Ecto neural progenitor cell (in vitro differentiated cells): ENCODE measurements at regions not wholly inside any gene's neighbourhood (a gene's known extent, or its start where the extent isn't known, plus 50 kb on each side); places are given as distances from the start of the nearest gene placed in this dataset.
A peak's percentile ranks its signal among the peaks of the same experiment; 100 is the strongest.

Experiments used
- DNase-seq: peaks from one replicate; pipeline ENCODE4 v3.0.0-alpha.2; 2018; ENCODE audit warnings: low spot score

DNA sequence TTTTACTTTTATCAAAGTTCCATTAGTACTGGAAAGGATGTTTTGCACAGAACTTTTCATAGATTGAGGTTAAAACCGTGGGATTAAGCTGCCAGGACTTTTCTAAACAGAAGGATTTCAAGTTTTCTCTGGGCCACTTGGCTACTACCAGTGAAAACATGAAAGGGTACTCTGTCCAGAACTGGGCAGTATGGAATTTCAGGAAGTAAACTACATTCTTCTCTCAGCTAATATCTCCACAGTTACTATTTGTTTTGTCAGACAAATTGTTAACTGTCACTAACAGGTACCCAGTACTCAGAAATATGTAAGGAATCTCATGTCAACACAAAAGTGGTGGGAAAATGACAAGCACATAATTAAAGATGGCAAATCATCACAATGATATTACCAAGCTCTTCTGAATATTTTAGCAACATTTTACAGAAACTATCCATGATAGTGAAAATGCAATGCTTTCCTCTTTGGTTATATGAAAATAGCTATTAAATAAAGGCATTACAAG lies 454.4 kb downstream of the C4orf33 start:
- no peak for DNase-seq

DNA sequence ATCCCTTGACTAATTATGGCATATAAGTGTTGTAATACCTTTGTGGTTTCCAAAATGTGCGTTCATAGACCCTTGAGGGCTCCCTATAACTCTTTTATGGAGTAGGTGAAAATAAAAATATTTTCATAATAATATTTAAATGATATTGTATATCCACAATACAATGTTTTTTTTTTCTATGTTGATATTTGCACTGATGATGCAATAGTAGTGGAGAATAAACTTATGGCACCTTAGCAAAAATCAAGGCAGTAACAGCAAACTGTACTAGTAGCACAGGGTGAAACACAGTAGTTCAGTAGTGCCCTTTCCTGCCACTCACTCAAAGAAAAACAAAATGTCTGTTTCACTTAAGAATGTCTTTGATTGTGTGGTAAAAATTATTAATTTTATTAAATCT lies 465.3 kb downstream of the C4orf33 start:
- DNase-seq: no peak

DNA sequence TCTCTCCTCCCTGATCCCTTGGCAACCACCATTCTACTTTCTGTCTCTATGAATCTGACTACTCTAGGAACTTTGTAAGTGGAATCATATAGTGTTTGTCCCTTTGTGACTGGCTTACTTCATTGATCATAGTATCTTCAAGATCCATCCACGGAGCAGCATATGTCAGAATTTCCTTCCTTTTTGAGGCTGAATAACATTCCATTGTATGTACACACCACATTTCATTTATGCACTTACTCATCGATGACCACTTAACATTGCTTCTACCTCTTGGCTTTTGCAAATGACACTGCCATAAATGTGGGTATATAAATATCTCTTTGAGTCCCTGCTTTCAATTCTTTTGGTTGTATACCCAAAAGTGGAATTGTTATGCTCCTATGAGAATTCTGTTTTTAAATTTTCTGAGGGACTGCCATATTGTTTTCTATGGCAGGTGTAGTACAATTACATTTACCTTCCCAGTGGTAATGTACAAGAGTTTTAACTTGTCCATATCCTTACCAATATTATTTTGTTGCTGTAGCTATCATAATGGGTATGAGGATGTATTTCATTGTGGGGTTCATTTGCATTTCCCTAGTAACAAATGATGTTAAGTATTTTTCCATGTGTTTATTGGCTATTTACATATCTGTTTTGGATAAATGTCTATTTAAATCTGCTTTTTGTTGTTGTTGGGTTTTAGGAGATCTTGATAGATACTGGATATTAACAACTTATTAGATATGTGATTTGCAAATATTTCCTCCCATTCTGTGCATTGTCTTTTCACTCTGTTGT lies 466.1 kb downstream of the C4orf33 start:
- no peak for DNase-seq

DNA sequence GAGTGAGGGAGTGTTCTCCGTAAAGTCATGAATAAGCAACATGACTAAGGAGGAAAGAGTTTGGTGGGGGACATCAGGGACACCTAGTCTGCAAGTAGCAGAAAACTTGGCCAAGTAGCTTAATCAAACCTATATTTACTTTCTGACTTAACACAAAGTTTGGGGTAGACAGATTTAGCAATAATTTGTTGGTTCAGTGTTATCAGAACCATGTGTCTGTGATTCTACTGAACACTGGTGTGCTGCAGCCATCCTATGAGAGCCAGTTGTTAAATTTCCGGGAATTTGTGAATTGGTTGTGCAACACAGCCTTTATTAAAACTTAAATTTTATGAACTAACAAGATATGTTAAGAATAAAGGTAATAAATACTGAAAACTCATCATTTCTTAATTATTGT lies 469.3 kb downstream of the C4orf33 start:
- DNase-seq: no peak

DNA sequence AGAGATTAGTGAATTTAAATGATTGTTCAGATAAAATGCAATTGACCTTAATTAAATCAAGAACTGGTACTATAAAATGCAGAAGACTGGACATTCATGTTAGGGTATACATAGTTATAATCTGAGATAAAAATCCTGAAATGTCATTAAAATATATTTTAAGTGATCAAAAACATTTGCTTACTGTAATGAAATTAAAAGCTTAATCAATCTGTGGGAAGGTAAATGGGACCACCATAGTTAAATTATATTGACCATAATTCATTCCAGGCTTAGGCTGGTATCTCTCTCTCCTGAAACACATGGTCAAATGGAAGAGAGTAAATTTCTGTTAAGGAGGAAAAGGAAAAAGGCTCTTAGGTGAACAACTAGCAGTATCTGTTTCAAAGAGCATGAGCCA lies 474.4 kb downstream of the C4orf33 start:
- no peak for DNase-seq

DNA sequence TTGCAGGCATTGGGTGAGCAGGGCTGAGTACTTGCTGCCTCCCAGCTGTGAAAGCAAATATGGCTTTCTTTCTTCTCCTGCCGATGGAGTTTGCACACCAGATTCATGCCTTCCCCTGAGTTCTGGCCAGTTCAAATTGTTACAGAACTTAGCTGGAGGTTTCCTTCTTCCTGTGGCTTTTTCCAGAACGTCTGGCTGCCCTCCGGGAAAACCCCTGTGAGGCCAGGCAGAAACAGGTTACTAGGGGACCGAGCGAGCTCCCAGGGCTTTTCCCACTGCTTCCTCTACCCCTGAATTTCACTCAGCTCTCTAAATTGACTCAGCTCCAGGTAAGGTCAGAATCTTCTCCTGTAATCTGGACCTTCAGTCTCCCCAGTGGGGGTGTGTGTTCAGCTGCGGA lies 482.4 kb downstream of the C4orf33 start:
- no peak for DNase-seq

DNA sequence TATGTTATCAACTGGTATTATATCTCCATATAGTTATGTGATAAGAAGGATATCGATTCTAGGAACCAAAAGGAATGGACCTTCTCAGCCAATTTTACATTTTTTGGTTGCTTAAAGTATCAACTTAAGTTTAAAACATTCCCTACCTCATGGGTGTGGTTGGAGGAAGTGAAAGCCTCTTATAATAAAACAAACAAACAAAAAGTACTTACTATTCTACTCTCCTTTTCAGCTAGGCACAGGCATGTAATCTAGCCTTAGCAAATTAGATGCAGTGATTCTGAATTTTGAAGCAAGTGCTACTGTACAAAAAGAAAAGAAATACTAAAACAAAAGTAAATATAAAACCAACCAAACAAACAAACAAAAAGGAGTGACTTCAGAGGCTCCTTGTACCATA lies 485.4 kb downstream of the C4orf33 start:
- no peak for DNase-seq

DNA sequence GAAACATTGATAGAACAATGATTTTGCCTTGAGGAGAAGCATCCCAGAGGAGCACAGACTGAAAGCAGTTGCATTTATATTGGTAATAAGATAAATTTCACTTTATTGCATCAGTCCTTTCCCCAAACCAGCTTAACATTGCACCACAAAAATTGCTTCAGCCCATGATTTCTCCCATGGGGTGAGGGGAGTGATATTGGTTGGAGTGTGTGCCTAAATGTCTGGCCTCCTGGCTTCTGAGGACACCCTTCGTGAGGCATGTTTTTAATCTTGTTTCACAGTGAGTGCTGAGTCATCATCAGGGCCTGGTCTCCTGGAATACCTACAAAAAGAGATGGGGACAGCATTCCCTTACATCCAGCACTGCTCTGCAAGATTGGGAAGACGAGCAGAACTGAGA lies 487.9 kb downstream of the C4orf33 start:
- DNase-seq: no peak

DNA sequence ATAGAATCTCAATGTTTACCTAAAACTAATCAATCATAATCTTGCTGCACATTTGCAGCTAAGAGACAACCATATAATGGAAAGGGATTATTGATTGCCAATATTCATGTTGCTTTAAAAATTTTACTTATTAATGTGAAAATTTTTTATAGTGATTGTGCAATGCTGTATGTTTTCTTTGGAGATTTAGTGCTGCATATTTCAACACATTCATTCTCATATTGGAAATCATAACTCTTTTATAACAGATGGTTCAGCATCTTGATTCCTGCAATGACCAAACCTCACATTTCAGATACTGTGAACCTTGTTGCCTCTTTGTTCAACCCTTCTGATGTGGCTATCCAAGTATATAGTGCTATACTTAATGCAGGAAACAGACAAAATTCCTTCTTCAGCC lies 502.6 kb downstream of the C4orf33 start:
- DNase-seq: no peak

DNA sequence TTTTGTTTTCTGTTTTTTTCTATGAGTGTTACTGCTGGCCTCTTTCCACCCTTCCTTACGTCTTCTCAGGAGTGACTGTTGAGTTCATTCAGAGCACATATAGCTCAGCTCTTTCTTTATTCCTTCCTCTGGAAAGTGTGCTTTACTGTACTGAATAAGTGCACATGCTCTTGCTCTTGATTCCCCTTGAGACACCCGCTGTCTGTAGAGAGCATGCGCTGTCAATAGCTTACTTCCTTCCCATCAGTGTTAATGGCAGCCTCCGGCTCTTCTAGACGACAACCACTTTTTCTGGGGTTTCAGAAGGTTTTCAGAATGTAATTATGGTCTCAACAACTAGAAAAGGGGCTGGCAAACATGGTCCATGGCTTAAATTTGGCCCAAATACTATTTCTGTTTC lies 504.9 kb downstream of the C4orf33 start:
- DNase-seq: no peak

DNA sequence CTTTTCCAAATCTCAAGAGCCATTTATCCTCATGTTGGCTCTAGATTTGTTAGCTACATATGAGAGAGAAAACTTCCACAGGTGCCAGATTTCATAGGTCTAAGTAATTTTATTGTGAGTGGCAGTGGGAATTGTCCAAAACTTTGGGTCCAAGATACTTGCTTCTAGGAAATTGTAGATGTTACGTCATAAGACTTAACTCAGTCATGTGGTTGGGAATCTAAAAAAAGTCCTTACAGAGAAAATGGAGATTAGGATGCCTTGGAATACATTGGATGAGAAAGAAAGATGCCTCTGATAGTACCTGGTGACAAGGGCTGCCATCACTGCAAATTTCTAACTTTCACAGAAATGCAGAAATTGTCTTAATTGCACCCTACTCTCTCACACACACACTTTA lies 506.5 kb downstream of the C4orf33 start:
- DNase-seq: no peak

DNA sequence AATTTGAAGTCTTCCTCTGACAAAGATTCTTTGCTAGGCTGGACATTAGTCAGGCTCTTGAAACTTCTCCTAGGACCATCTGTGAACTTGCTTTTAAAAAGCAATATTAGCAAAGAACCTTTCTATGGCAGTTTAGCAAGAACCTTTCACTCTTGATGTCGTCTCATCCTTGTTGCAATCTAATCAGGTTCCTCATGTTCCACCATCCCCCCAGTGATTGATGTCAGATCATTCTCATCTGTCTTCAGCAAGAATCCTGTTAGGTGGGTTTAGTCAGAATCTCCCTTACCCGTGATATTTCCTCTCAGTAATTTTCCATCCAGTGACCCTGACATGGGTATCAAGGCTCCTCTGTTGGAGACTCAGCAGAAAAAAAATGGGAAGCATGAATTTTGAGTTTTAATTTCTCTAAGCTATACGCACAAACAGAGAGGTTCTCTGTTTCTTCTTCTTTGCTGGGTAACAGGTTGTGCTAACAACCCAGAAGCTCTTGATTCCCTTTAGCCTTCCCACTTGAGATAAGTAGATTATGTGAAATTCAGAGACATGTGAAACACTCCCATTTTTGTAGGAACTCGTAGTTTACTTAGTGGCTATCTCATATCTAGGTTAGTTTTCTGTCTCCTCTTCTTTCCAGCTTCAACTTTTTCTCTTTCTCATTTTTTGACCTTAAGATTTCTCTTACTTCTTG lies 507.4 kb downstream of the C4orf33 start:
- DNase-seq: no peak

DNA sequence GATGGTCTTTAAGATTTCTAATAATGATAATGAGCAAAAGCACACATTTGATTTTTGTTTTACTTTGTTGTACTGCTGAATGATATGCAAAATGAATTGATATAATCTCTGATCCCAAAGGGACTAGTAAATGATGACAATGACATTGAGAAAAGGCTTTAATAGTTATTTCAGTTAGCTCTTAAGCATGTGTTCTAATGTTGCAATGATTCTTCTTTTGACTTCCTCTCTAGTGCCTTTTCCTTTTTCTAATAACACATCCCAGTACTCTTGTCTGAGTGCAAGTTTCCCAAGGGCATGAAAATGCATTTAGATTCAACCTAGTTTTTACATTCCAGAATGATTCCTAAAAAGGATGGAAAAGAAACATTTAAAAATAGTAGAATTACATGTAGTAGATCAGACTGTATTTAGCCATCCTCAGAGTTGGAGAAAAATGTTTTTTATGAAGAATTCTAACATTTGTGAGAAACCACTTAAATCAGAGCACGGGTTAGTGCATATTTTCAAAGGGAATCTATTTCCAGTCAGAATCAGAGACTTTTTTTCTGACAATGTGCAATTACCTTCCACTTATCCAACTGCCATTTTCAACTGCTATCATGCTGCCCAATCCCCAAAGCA lies 508.8 kb downstream of the C4orf33 start:
- no peak for DNase-seq

DNA sequence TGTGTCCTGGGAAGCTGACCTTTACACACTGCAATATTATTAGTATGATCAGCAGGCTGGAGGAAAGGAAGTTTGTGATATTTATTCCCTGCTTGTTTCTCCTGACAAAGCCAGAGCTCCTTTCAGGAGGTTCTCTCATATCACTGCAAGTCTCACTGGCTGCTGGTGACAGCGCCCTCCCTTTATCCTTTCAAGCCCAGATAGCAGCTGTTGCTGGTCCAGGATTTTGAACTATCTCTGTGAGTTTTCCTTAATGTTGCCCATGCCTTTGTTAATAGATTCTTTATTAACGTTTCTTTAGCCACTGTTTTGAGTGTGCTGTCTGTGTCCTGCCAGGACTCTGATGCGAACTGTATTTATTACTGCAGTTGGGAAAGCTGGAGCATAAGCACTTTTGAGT lies 518.7 kb downstream of the C4orf33 start:
- DNase-seq: no peak

DNA sequence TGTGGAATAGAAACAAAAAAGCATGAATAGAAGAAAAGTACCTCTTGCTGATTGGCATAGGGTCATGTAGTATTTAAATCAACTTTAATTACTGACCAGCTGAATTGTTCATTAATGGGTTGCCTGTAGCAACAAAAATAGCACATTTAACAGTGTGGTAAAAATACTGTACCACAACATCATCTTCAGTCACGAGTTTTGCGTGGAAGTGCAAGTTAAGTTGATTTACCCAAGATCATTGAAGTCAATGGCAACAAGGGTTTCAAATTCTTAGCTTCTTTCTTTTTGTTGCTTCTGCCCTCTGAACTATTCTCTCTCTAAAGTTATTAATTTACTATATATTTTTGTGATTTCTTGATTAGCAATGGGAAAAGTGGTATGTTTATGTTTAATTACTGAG lies 526.6 kb downstream of the C4orf33 start:
- DNase-seq: no peak

DNA sequence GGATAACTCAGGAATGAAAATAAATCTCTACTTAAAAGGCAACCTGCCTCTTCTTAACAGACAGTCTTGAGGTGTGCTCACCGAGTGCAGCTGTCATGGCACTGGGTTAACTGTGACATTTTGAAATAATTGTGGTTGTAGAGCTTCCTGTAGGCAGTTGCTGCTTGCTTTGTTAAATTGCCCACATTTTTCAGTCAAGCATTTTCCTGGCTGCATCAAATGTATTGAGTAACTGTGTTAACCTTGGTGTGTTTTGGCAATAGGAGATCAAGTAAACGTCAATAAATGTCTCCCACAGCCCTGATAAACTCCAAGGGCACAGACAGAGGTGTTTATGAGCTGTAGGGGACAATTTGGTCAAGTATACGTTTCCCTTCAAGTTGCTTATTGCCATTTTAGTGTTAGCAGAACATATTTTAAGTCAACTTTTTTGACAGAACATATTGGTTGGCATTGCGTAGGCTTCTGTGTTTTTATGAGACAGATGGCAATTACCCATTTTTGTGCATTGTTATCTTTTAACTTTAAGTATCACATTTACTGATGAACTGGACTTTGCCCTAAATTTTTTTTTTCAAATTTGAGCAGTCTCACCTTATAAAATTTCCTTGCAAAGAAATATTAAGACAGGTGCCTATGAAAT lies 527.4 kb downstream of the C4orf33 start:
- no peak for DNase-seq

DNA sequence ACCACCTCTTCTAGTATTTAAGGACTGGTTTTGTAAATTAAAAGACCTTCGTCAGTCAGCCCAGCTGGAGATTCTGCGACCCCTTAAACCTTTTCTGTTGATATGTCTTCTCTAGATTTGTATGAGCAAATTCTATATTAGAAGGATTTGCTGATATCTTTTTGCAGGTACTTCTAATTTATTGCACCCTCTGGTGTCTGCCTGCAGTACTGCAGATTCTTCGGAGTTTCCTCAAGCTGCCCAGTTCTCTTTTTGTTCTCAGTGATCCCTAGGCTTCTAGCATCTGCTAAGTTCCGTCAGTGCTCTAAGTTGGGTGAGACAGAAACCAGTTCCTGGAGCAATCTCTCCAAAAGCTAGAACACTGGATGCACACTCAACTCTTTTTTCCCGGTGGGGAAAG lies 545.2 kb downstream of the C4orf33 start:
- peak; percentile 46 for DNase-seq

DNA sequence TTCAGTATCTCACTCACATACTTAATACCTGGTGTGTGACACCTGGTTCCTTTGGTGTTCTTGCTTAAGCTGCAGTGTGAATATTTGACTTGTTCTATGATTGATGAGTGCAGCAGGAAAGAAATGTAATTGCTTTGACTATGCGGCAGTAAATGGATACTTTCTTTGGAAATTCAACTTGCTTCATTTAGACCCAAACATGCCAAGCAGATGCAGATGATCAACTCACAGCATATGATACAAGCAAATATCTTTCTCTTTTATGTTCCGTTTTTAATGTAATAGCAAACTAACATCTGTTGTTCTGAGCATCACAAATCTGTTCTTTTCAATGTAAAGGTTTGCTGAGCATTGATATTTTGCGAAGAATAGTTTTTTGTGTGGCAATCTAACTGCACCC lies 549.5 kb downstream of the C4orf33 start:
- DNase-seq: no peak

DNA sequence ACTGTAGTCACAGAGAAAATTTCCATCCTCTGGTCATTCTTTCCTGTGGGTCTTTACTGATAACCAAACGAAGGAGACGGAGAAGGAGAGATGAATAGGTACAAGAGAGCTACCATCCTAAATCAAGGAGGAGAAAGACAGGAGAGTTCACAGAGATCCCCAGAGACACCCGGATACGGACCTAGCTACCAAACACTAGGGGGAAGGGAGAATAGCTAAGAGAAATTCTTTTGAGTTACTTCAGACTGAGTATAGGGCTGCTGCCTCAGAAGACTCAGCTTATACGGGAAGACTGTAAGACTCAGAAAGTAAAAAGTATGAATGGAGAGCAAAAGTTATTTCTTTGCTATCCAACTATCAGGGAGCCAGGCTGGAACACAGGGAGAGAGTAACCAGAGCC lies 572.1 kb downstream of the C4orf33 start:
- DNase-seq: no peak

DNA sequence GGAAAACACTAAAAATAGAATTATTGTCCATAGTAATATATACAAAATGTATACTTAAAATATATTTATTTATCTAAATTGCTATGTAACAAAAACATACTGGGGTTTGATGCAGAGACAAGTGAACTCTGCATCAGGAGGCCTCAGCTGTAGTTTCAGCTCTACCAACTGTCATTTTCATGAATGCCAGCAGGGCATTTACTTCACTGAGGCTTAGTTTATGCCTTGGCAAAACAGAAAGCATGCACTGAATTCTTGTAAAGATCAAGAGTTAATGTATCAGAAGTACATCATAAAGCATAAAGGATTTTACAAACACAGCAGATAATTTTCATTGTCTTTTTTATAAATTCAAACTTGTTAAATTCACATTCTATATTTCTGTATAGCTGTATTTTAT lies 577.0 kb downstream of the C4orf33 start:
- DNase-seq: no peak

DNA sequence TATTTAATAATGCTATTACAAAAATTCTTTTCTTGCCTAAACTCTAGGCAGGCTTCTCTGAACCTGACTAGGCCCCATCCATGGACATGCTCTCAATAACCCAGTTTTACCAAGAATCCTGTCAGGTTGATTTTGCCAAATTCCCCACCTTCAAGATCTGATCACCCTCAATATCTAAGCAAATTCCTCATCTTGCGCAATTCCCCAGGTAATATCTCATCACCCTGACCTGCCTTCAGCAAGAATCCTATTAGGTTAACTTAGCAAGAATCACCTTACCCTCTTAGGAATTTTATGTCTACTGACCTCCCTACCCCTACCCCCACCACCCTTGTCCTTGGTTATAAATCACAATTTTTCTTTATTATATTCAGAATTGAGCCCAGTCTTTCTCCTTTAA lies 579.1 kb downstream of the C4orf33 start:
- DNase-seq: no peak

DNA sequence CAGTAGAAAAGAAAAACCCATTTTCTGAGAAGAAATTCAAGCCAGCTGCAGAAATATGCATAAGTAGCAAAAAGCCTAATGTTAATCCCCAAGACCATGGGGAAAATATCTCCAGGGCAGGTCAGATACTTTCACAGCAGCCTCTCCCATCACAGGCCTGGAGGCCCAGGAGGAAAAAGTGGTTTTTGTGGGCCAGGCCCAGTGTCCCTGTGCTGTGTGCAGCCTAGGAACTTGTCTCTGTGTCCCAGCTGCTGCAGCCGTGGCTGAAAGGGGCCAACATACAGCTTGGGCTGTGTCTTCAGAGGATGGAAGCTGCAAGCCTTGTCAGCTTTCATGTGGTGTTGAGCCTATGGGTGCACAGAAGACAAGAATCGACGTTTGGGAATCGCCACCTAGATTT lies 581.0 kb downstream of the C4orf33 start:
- DNase-seq: no peak

DNA sequence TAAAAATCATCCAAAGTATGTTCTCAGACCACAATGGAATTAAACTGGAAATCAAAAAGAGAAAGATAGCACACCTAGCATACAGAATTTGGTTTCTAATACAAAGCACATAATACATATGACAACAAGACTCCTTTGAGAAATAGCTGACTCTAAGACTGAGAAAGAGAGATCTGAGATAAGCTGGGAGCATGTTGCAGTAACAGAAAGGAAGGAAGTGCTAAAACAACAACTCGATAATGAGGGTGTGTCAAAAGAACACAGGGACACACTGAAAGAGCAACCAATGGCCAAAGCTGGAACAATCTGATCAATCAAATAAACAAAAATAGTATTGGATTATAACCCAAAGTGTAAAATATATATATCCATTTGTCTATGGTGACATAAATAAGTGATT lies 586.6 kb downstream of the C4orf33 start:
- DNase-seq: no peak
